NT2/D1 (cell line): ENCODE measurements at regions not wholly inside any gene's neighbourhood (a gene's known extent, or its start where the extent isn't known, plus 50 kb on each side); places are given as distances from the start of the nearest gene placed in this dataset.

Experiments used
- SUZ12 ChIP-seq: IDR thresholded peaks from 2 replicates; pipeline ENCODE4 v1.6.1; 2011; ENCODE audit not compliant: insufficient read length, insufficient read depth; ENCODE audit errors: extremely low read depth
- YY1 ChIP-seq: IDR thresholded peaks from 2 replicates; pipeline ENCODE4 v1.6.1; 2011; ENCODE audit not compliant: insufficient read length, insufficient read depth
- ZNF274 ChIP-seq: IDR thresholded peaks from 2 replicates; pipeline ENCODE4 v1.6.1; 2011; ENCODE audit warnings: mild to moderate bottlenecking, low read depth, low read length

- TF ChIP-seq YY1: no peak
- TF ChIP-seq SUZ12: no peak
- TF ChIP-seq ZNF274: no peak
Observed at GRCh38 chr14:101417434-101417833, 143.9 kb upstream of the DIO3 start.
